NCI-H2196 treated with DMSO at 0.1 percent for 48 hours (cell line): ENCODE measurements at regions not wholly inside any gene's neighbourhood (a gene's known extent, or its start where the extent isn't known, plus 50 kb on each side); places are given as distances from the start of the nearest gene placed in this dataset.

Experiments used
- DNase-seq: peaks from one replicate; lab custom pipeline; 2025; ENCODE audit not compliant: unreplicated experiment; lab: John Stamatoyannopoulos, UW

DNA sequence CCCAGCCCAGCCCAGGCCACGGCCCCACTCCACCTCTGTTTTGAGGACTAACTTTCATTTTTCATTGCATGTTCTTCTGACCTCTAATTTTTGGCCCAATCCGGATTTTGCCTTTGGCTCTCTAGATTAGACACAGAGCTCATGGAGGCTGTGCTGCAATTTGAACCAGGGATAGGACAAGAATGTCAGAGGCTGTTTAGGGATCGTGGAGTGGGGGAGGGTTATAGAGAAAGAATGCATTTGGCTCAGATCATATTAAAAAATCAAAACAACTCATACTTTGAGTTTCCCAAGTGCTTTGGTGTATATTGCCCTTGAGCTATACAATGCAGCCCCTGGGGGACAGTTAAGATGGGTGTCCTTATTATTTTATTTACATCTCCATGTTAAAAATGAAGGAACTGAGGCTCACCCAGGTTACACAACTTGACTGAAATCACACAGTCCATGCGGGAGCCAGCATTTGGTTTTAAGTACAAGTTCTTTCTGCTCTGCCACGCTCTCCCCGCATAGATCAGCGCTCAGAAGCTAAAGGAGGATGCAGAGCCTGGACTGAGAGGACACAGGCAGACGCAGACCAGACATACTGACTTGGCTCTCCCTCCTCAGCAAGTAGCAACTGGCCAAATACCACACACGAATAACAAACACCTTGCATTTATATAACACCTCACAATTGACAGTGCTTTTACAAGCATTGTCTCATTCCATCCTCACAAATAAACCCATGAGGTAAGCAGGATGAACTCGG, 126.4 kb upstream of the RAI14 start:
- DNase-seq, result no peak

DNA sequence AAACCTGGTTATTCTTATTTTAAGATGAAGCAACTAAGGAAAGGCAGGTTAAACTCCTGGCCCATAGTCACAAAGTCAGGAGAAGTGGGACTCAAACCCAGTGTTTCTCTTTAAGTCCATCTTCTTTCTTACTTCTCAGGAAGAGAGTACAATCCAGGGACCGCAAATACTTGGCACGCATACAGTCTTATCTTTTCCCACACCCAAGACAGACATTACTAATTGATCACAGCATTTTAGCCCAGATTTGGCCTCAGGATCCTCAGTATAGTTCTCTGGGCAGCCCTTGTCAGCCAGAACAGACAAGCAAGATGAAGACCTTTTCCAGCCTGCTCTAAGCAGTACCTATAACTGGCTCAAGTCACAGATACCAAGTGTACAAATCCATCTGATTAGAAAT, 125.5 kb upstream of the RAI14 start:
- no peak for DNase-seq

DNA sequence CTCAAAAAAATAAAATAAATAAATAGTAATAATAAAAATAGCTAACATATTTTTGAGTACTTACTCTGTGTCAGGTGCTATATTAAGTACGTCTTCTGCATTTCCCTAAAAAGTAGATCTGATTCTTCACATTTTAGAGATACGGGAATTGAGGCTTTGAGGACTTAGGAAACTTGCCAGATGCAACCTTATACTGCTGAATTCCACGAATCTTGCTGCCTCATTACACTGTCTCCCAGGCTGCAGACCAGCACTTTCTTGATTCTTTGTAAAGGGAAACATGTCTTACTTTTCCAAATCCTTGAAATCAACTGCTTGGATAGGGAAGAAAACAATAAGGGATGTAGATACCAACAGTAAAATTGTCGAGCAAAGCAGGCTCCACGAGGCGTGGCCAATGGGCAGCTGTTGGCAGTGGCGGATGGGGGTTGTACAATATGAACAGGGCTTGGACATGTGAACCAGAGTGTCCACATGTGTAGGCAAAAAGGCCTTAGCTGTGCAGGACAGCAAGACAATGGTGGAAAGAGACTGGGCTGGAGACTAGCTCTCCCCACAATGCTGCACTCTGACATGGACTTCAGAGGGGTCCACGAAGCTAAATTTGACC, 124.3 kb upstream of the RAI14 start:
- no peak for DNase-seq

DNA sequence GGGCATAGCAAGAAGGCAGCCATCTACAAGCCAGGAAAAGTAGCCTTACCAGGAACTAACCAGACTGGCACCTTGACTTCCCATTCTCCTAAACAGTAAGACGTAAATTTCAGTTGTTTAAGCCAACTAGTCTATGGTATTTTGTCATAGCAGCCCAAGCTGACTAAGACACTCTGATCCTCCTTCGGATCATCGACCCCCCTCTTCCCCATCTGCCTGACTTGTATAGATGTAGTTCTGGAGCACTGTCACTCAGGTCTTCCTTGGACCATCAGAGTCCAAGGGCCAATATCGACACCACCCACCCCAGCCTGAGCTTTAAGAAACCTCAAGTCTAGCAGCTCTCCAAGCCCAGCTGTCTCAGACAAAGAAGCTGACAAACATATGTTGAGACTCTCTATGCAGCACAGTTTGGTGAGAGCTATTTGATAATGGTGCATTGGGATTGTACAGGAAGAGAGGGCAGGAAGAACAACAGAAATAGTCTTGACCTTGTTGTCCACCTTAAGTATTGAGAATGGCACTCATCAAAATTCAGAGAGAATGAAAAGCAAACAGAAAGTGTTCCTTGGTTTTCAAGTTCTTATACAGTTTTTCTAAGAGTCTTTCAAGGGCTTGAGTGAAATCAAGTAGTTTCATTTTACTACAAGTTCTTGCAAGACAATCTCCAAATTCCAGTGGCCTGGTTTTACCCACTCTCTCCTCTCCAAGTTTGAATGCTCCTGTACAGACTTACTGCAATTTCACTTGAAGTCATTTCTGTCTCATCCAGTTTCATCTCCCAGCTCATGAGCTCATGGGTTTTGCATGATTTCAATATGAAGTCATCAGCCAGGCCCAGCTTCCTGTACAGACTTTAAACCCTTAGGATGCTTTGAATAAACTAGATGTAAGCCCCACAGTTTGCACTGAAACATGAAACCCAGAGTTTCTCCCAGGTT, 122.3 kb upstream of the RAI14 start:
- DNase-seq, result no peak

DNA sequence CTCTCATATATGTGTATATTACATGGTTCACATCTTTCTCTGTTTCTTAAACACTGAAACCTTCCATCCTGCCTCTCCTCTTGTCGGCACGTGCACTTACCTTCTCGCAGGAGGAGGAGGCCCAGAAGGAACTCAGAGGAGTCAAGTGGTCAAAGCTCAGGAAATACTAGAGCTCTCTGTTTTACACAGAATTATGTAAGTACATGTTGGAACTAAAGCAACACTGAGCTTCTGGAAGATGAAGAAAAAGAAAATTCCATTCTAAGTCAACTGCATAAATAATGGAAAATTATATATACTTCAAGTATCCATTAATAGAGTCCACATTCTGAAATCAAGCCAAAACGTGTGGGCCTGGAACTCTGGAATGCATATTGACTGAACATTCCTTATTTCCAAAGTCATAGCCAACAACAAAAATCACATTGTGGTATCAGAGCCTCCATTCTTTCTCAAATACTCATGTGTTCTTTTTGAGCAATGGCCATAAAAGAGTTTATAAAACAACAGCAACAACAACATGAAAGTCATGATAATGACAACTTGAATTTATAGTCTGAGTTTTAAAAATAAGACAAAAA, 121.5 kb upstream of the RAI14 start:
- no peak for DNase-seq

DNA sequence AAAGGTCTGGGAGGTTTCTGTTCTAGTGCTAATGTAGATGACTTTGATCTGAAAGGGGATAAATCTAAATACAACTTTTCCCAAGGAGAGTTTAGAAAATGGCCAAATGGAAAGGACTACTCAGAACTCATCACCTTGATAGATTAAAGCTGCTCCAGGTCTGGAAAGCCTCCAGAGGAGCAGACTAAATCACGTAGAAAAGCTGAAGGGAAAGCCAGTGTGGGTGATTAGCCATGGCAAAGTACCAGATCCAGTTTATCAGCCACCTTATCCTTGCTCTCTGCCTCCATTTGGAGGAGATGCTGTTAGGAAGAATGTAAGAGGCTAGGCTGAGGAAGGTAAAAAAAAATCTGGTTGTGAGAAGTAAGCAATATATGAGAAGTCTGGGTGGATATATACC, 120.7 kb upstream of the RAI14 start:
- no peak for DNase-seq

DNA sequence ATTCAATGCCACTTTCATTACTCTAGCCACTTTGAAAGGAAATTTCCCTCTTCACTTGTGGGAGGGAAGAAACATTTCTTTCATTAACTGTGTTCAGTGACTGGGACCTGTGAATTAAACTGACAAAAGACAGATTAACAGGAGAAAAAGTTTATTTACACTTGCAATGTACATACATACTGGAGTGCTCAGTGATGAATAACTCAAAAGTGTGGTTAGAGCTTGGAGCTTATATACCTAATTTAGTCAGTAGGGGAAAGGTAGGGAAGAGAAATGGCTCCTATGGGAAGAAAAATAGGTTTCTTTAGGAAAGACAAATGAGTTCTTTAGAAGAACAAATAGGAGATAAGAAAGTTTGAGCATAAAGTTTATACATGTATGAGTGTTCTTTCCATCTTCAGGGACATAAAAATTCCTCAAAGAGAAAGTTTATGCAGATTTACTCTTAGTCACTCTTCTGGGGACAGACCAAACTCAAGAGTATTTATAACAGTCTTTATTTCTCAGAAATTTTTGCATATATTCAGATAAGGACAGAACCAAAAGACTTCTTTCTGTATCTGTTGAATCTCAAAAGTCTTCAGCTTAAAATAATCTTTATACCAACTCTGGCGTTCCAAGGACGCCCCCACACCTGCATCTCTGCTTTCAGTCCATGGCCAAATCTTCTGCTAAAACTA, 120.0 kb upstream of the RAI14 start:
- no peak for DNase-seq

DNA sequence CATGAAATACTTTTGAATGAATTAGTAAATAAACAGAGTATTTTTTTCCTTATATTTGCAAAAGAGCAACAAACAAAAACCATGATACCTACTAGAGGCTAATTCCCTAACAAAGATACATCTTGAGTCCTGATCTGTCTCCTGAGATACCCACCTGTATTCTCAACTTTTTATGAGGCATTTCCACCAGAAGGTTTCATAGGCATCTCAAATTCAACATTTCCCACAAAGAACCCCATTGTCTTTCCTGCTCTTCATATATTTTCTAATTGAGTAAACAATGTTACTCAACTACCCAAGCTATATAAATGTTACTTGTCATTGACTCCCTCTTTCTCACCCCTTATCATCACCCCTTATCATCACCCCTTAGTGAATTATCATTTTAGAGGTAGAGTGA, 119.4 kb upstream of the RAI14 start:
- no peak for DNase-seq

DNA sequence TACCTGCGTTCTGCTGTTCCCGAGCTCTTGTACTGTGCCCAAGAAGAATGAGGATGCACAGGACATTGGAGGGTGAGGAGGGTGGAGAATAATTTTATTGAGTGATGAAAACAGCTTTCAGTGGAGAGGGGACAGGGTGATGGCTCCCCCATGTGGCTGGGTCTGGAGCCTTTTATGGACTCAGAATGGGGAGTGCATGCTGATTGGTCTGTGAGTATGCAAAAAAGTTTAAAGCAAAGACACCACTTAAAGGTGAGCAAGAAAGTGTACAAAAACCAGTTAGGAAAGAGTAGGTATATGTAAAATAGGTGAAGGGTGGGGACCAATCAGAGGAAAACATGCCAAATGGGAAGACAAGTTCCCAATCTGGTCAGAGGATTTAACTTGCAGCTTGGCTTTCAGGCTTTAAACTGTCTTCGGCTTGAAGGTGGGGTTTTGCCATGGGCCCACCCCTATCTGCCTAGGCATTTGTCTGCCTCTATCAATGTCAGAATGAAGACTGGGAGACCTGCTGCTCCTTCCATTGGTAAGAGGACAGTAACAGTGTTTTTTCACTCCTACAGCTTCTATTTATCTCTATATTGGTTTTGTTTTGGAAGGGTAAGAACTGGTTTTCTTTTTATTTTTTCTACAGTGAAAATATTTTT, 118.0 kb upstream of the RAI14 start:
- DNase-seq, result no peak

DNA sequence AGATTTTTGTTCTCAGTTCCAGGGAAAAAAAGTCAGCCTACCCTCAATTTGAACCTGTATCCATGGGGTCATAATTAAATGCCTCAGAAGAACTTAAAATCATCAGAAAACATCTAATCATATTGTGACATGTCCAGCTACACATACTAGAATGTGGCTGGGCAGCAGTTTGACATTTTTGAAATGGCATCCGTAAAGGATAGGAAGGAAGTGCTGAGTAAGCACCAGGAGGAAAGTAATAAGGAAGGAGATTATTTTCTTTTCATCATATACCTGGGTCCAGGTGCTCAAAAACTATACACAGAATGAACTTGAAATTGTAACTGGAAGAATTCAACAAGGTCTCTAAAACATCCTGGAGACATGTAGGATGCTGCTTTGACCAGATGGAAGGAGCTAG, 116.9 kb upstream of the RAI14 start:
- no peak for DNase-seq

DNA sequence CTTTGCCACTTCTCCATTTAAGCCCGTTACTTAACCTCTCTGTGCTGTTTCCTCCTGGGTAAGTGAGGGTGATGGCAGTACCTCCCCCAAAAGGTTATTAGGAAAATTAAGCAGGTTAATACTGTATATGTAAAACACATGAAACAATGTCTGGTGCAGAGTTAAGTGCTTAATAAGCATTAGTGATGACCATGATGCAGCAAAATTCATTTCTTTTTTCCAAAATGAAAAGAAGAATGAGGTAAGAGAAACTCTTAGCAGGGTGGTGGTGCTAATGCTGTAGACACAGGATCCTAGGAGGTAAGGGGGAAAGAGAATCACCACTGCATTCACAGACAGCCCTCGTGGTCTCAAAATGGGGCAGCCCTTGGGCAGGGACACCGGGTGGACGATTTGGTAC, 115.1 kb upstream of the RAI14 start:
- DNase-seq, result no peak

DNA sequence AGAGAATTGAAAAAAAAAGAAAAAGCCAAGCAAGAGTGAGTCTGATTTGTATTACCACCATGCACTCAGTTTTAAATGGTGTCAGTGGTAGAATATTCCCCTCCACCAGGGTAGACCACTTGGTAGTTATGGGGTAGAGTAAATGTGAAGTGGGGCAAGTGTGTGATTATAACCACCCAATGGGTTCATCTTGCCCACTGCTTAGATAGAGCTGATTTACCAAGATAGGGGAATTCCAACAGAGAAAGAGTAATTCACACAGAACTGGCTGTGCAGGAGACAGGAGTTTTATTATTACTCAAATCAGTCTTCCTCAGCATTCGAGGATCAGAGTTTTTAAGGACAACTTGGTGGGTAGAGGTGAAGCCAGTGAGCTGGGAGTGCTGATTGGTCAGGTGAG, 113.3 kb upstream of the RAI14 start:
- DNase-seq, result no peak

DNA sequence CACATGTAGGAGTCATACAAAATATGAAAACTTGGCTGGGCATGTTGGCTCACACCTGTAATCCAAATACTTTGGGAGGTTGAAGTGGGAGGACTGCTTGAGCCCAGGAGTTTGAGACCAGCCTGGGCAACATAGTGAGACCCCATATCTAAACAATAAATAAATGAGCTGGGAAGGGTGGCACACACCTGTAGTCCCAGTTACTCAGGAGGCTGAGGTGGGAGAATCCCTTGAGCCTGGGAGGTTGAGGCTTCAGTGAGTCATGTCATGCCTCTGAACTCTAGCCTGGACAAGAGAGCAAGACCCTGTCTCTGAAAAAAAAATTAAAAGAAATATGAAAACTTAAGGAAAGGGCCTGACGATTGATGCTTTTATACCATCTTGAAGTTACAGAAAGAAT, 112.4 kb upstream of the RAI14 start:
- no peak for DNase-seq

DNA sequence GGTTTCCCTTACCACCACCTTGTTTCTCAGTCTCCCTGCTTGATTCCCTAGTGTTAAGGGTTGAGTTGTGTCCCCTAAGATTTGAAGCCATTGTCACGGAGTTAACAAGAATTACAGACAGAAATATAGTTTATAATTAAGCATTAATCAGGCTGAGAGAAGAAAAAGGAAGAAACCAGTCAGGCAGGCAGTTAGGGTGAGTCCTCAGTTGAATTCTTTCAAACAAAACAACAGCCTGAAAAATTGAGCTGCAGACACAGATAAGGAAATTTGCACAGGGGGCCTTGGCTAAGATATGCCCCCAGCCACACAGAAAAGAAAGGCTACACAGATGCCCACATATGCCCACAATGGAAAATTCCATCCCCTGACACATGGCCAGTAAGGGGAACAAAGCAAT, 111.7 kb upstream of the RAI14 start:
- DNase-seq, result no peak

DNA sequence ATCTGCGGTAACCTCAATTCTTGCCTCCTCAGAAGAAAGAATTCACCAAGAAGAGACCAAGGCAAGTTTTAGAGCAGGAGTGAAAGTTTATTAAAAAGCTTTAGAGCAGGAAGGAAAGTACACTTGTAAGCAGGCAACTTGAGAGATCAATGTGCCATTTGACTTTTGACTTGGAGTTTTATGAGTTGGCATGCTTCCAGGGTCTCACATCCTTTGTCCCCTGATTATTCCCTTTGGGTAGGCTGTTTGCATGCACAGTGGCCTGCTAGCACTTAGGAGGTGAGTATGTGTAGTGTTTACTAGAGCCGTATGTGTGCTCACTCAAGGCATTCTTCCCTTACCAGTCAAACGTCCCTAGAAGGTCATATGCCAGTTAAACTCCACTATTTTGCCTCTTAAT, 111.0 kb upstream of the RAI14 start:
- no peak for DNase-seq

DNA sequence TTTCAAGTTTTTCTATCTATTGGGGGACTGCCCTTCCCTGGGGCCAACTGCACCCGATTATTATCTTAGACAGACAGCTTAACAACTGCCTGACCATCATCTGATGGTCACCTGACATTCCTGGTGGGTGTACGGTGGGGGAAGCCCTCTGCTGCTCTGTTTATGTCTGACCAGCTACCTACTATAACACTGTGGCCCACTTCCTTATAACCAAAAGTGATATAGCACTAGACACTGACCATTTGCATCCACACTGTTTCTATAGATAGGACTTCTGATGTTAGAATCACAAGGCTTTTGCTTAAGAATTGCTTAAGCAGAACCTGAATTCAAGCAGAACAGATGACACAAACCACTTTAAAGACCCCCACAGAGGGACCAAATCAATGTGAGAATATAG, 110.5 kb upstream of the RAI14 start:
- DNase-seq, result no peak

DNA sequence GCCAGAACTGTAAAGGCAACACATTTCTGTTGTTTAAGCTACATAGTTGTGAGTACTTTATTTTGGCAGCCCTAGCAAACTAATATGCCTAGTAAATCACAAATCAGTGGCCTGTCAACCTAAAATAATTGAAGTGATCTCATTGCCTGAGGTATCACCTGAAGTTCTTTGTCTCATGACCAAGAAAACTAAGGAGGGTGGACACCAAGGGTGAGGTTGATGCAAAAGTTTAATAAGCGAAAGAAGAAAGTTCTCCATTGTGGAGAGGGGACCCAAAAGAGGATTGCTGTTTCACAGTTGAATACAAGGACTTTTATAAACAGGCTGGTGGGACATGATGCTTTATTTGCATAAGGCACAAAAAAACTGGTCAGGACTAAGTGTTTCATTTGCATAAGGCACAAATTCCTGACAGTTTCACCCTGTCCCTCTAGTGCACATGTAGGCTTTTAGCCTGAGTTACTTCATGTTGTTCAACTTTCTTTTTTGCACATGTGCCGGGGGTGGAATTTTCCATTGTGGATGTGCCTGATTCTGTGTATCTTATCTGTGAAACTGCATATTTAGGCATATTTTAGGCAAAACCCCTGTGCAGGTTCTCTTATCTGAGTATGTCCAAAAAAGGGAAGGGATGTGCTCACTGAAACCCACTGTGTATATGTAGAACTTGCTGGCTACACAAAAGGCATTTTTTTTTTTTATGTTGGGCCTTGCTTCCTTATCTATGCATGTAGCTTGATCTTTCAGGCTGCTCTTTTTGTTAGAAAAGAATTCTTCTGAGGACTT, 108.6 kb upstream of the RAI14 start:
- no peak for DNase-seq

DNA sequence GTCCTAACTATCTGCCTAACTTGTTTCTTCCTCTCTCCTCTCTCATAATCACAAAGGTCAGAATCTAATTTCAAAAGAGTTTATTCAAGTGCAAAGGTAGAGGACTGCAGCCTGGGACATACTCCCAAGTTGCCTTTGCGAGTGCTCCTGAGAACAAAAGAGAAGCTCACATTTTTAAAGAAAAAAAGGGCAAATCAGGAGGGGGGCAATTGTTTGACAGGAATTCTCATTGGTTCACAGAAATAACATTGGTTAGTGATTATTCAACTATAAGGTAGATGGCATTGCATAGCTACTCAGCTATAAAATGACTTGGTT, 108.1 kb upstream of the RAI14 start:
- no peak for DNase-seq

DNA sequence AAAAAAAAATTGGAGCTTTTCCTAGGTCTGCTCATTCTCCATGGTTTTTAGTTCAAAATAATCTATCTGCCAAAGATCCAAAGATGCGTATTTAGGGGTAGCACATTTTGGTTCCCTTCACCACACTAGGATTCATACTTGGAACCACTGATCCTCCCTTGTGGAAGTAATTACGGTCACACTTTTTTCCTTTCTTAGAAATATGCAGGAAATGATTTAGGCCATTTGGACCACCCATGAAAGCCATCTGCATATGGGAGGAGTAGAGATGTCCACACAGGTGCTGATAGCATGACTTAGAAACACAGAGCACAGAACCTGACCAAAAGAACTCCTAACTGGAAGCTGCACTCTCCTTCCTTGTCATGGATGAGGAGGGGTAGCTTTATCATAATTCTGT, 105.9 kb upstream of the RAI14 start:
- DNase-seq, result no peak

DNA sequence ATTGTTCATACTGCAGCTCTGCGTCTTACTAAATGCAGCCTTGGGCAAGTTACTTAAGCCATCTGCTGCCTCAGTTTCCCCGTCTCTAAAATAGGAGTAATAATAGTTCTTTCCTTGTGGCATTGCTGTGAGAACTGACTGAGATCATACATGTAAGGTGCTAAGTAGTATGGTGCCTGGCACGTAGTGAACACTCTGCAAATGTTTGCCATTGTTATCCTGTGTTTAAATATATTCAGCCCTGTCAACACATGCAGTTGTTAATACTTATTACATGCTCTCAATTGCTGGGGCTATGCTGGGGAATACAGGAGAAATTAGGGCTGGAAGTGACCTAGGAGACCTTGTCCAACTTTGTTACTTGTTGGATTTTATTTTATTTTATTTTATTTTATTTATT, 105.2 kb upstream of the RAI14 start:
- DNase-seq, result no peak
